ENCODE measurements at regions not wholly inside any gene's neighbourhood (a gene's known extent, or its start where the extent isn't known, plus 50 kb on each side); places are given as distances from the start of the nearest gene placed in this dataset.

- no peak for DNase-seq
- Histone ChIP-seq H3K4me1 (ENCODE audit: control insufficient read depth in 2 of 2, insufficient read depth in 2 of 2, low read length in 2 of 2) (no peaks in the 10 kb centered on the region), H3K4me3 (ENCODE audit: low read length) (no peak overlapping the region), H3K27me3 (ENCODE audit: control insufficient read depth in 2 of 2, insufficient read depth in 2 of 2, low read length in 2 of 2) (no peaks in the 10 kb centered on the region), H3K36me3 (ENCODE audit: control insufficient read depth in 2 of 3, insufficient read depth in 3 of 3, low read length in 3 of 3) (no peaks in the 10 kb centered on the region), H3K27ac (ENCODE audit: low read depth, low read length) (no peak overlapping the region), H3K9me3 (ENCODE audit: control insufficient read depth in 2 of 3, low read length in 3 of 3) (no peaks in the 10 kb centered on the region)
- no peak overlapping the region for H3K27ac Mint-ChIP-seq
- H3K27me3 Mint-ChIP-seq: peaks cover 0 to 10% (median 4%) of the 10 kb centered on the region in 5 donors
- H3K4me3 Mint-ChIP-seq: no peak overlapping the region
- ChIA-PET POLR2A (no interaction called here), CTCF (no interaction called here)
- no peak for ATAC-seq
- intact Hi-C loops (cut with micrococcal nuclease): no loop called here
- H3K9me3 Mint-ChIP-seq: peaks cover 0 to 15% (median 0%) of the 10 kb centered on the region in 11 donors
- H3K4me1 Mint-ChIP-seq: peaks cover 0 to 7% (median 0%) of the 10 kb centered on the region in 7 donors
- H3K36me3 Mint-ChIP-seq: no peaks in the 10 kb centered on the region
Observed at GRCh38 chr20:39874049-39874893, 814.8 kb downstream of the MAFB start.

DNA sequence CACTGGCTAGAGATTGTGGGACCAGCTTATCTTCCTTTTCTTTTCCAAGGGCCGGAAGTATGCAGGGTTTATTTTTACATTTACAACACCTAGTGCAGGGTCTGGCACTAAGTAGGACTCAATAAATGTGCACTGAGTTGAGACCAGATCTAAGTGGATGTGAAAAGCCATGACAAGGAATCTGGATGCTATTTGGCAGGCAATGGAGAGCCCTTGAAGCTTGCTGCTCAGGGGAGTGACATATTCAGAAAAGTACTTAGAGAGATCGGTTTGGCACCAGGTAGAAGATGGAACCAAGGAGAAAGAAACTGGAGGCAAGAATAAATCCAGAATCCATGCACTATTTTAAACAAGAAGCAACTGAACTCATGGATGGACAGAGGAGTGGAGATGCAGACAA lies 815.8 kb downstream of the MAFB start:
- Histone ChIP-seq H3K27ac (ENCODE audit: low read depth, low read length) (no peak overlapping the region), H3K4me3 (ENCODE audit: low read length) (no peak overlapping the region), H3K9me3 (ENCODE audit: control insufficient read depth in 2 of 3, low read length in 3 of 3) (no peaks in the 10 kb centered on the region), H3K27me3 (ENCODE audit: control insufficient read depth in 2 of 2, insufficient read depth in 2 of 2, low read length in 2 of 2) (no peaks in the 10 kb centered on the region), H3K36me3 (ENCODE audit: control insufficient read depth in 2 of 3, insufficient read depth in 3 of 3, low read length in 3 of 3) (no peaks in the 10 kb centered on the region), H3K4me1 (ENCODE audit: control insufficient read depth in 2 of 2, insufficient read depth in 2 of 2, low read length in 2 of 2) (no peaks in the 10 kb centered on the region)
- intact Hi-C loops (cut with micrococcal nuclease): no loop called here
- Mint-ChIP-seq H3K27ac (no peak overlapping the region), H3K4me1 (peaks cover 0 to 7% (median 0%) of the 10 kb centered on the region in 7 donors), H3K27me3 (peaks cover 0 to 8% (median 4%) of the 10 kb centered on the region in 5 donors), H3K36me3 (no peaks in the 10 kb centered on the region), H3K4me3 (no peak overlapping the region), H3K9me3 (peaks cover 0 to 15% (median 0%) of the 10 kb centered on the region in 11 donors)
- ATAC-seq (no peak), DNase-seq (no peak)
- ChIA-PET POLR2A (no interaction called here), CTCF (no interaction called here)

- ATAC-seq: no peak
Observed at GRCh38 chr20:39871013-39871412, 818.0 kb downstream of the MAFB start.

GRCh38 chr20:39865446-39865845 lies 823.6 kb downstream of the MAFB start:
- H3K9me3 Mint-ChIP-seq: peaks cover 0 to 15% (median 2%) of the 10 kb centered on the region in 11 donors
- no peaks in the 10 kb centered on the region for H3K4me1 Mint-ChIP-seq
- no peak overlapping the region for H3K27ac Mint-ChIP-seq

More at GRCh38 chr20:39871013-39871412, 818.0 kb downstream of the MAFB start:
- H3K36me3 Mint-ChIP-seq: no peaks in the 10 kb centered on the region
- DNase-seq: no peak
- H3K4me1 ChIP-seq (ENCODE audit: control insufficient read depth in 2 of 2, insufficient read depth in 2 of 2, low read length in 2 of 2): no peaks in the 10 kb centered on the region
- H3K27ac ChIP-seq (ENCODE audit: low read depth, low read length): no peak overlapping the region
- H3K4me3 Mint-ChIP-seq: no peak overlapping the region
- peaks cover 0 to 24% (median 2%) of the 10 kb centered on the region in 11 donors for H3K9me3 Mint-ChIP-seq
- no peak overlapping the region for H3K27ac Mint-ChIP-seq
- no peak overlapping the region for H3K4me3 ChIP-seq (ENCODE audit: low read length)
- H3K27me3 Mint-ChIP-seq: peaks cover 0 to 8% (median 0%) of the 10 kb centered on the region in 5 donors
- intact Hi-C loops (cut with micrococcal nuclease): no loop called here
- no peaks in the 10 kb centered on the region for H3K36me3 ChIP-seq (ENCODE audit: control insufficient read depth in 2 of 3, insufficient read depth in 3 of 3, low read length in 3 of 3)
- ChIA-PET CTCF (no interaction called here), POLR2A (no interaction called here)
- H3K9me3 ChIP-seq (ENCODE audit: control insufficient read depth in 2 of 3, low read length in 3 of 3): no peaks in the 10 kb centered on the region
- H3K4me1 Mint-ChIP-seq: peaks cover 0 to 7% (median 0%) of the 10 kb centered on the region in 7 donors
- H3K27me3 ChIP-seq (ENCODE audit: control insufficient read depth in 2 of 2, insufficient read depth in 2 of 2, low read length in 2 of 2): no peaks in the 10 kb centered on the region

GRCh38 chr20:39862470-39862891 lies 826.6 kb downstream of the MAFB start:
- no peak for DNase-seq
- CTCF ChIA-PET: no interaction called here
- Histone ChIP-seq H3K27ac (ENCODE audit: low read depth, low read length) (no peak overlapping the region), H3K9me3 (ENCODE audit: control insufficient read depth in 2 of 3, low read length in 3 of 3) (no peaks in the 10 kb centered on the region), H3K4me1 (ENCODE audit: control insufficient read depth in 2 of 2, insufficient read depth in 2 of 2, low read length in 2 of 2) (no peaks in the 10 kb centered on the region), H3K36me3 (ENCODE audit: control insufficient read depth in 2 of 3, insufficient read depth in 3 of 3, low read length in 3 of 3) (no peaks in the 10 kb centered on the region), H3K27me3 (ENCODE audit: control insufficient read depth in 2 of 2, insufficient read depth in 2 of 2, low read length in 2 of 2) (no peaks in the 10 kb centered on the region), H3K4me3 (ENCODE audit: low read length) (no peak overlapping the region)
- POLR2A ChIA-PET: no interaction called here
- no peaks in the 10 kb centered on the region for H3K36me3 Mint-ChIP-seq
- H3K4me3 Mint-ChIP-seq: no peak overlapping the region
- peaks cover 0 to 11% (median 4%) of the 10 kb centered on the region in 5 donors for H3K27me3 Mint-ChIP-seq
- no peak for ATAC-seq
- peaks cover 0 to 14% (median 4%) of the 10 kb centered on the region in 11 donors for H3K9me3 Mint-ChIP-seq
- no peak overlapping the region for H3K27ac Mint-ChIP-seq
- intact Hi-C loops (cut with micrococcal nuclease): no loop called here
- H3K4me1 Mint-ChIP-seq: no peaks in the 10 kb centered on the region

More at GRCh38 chr20:39865446-39865845, 823.6 kb downstream of the MAFB start:
- Mint-ChIP-seq H3K27me3 (peaks cover 0 to 6% (median 2%) of the 10 kb centered on the region in 5 donors), H3K36me3 (no peaks in the 10 kb centered on the region), H3K4me3 (no peak overlapping the region)
- Histone ChIP-seq H3K36me3 (ENCODE audit: control insufficient read depth in 2 of 3, insufficient read depth in 3 of 3, low read length in 3 of 3) (no peaks in the 10 kb centered on the region), H3K4me1 (ENCODE audit: control insufficient read depth in 2 of 2, insufficient read depth in 2 of 2, low read length in 2 of 2) (no peaks in the 10 kb centered on the region), H3K9me3 (ENCODE audit: control insufficient read depth in 2 of 3, low read length in 3 of 3) (no peaks in the 10 kb centered on the region), H3K4me3 (ENCODE audit: low read length) (no peak overlapping the region), H3K27me3 (ENCODE audit: control insufficient read depth in 2 of 2, insufficient read depth in 2 of 2, low read length in 2 of 2) (no peaks in the 10 kb centered on the region), H3K27ac (ENCODE audit: low read depth, low read length) (no peak overlapping the region)
- intact Hi-C loops (cut with micrococcal nuclease): no loop called here
- ATAC-seq: no peak
- ChIA-PET POLR2A (no interaction called here), CTCF (no interaction called here)
- no peak for DNase-seq

DNA sequence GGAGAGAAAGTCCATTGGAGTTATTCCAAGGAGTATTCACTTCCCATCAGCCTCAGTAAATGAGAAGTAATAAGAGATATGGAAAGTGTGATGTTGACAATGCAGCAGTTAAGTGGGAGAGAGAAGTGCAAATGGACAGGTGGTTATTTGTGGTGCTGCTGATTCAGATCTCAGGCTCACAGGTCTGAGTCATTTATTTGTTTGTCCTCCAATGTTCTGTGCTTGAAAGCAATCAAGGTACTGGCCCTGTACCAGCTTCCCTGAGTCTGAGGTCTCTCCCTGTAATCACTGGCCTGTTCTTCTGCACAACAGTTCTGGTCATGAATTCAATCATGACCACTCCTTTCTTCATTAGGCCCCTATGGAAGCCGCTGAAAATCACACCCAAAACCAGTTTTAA lies 827.7 kb downstream of the MAFB start:
- peaks cover 0 to 9% (median 4%) of the 10 kb centered on the region in 5 donors for H3K27me3 Mint-ChIP-seq
- Histone ChIP-seq H3K27ac (ENCODE audit: low read depth, low read length) (no peak overlapping the region), H3K9me3 (ENCODE audit: control insufficient read depth in 2 of 3, low read length in 3 of 3) (no peaks in the 10 kb centered on the region), H3K4me3 (ENCODE audit: low read length) (no peak overlapping the region), H3K4me1 (ENCODE audit: control insufficient read depth in 2 of 2, insufficient read depth in 2 of 2, low read length in 2 of 2) (no peaks in the 10 kb centered on the region), H3K27me3 (ENCODE audit: control insufficient read depth in 2 of 2, insufficient read depth in 2 of 2, low read length in 2 of 2) (no peaks in the 10 kb centered on the region), H3K36me3 (ENCODE audit: control insufficient read depth in 2 of 3, insufficient read depth in 3 of 3, low read length in 3 of 3) (no peaks in the 10 kb centered on the region)
- intact Hi-C loops (cut with micrococcal nuclease): no loop called here
- H3K27ac Mint-ChIP-seq: no peak overlapping the region
- H3K4me3 Mint-ChIP-seq: no peak overlapping the region
- ChIA-PET CTCF (no interaction called here), POLR2A (no interaction called here)
- H3K4me1 Mint-ChIP-seq: no peaks in the 10 kb centered on the region
- no peak for DNase-seq
- no peak for ATAC-seq
- H3K9me3 Mint-ChIP-seq: peaks cover 0 to 10% (median 3%) of the 10 kb centered on the region in 11 donors
- no peaks in the 10 kb centered on the region for H3K36me3 Mint-ChIP-seq

DNA sequence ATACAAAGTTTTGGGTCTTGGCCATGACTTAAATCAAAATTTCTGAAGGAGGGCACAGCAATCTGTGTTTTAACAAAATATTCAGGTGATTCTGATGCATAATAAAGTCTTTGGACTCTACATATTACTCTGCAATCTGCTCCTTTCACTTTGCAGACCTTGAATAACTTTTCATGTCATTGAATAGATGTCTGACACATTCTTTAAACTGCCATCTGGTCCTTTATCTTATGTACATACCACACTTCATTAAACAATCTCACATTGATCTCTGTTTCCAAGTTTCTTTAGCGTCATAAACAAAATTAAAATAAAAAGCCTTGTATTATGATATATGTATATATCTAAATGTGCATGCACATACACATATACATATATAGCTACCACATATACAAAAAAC lies 831.2 kb downstream of the MAFB start:
- Mint-ChIP-seq H3K9me3 (peaks cover 0 to 11% (median 3%) of the 10 kb centered on the region in 11 donors), H3K27me3 (peaks cover 0 to 11% (median 7%) of the 10 kb centered on the region in 5 donors), H3K4me3 (no peak overlapping the region), H3K27ac (no peak overlapping the region), H3K4me1 (no peaks in the 10 kb centered on the region), H3K36me3 (no peaks in the 10 kb centered on the region)
- intact Hi-C loops (cut with micrococcal nuclease): no loop called here
- Histone ChIP-seq H3K27me3 (ENCODE audit: control insufficient read depth in 2 of 2, insufficient read depth in 2 of 2, low read length in 2 of 2) (no peaks in the 10 kb centered on the region), H3K36me3 (ENCODE audit: control insufficient read depth in 2 of 3, insufficient read depth in 3 of 3, low read length in 3 of 3) (no peaks in the 10 kb centered on the region), H3K4me1 (ENCODE audit: control insufficient read depth in 2 of 2, insufficient read depth in 2 of 2, low read length in 2 of 2) (no peaks in the 10 kb centered on the region), H3K9me3 (ENCODE audit: control insufficient read depth in 2 of 3, low read length in 3 of 3) (no peaks in the 10 kb centered on the region), H3K27ac (ENCODE audit: low read depth, low read length) (no peak overlapping the region), H3K4me3 (ENCODE audit: low read length) (no peak overlapping the region)
- POLR2A ChIA-PET: no interaction called here
- ATAC-seq (no peak), DNase-seq (no peak)
- CTCF ChIA-PET: no interaction called here

Data from naive thymus-derived CD4-positive, alpha-beta T cell (primary cell).